Adrenal gland (tissue), 5 donors: ENCODE measurements at regions not wholly inside any gene's neighbourhood (a gene's known extent, or its start where the extent isn't known, plus 50 kb on each side); places are given as distances from the start of the nearest gene placed in this dataset.

ENCODE experiments used
- CTCF ChIP-seq, 6 experiments: fragments of 450-650 bp in 4 of 6; fragments of 200-600 bp in 2 of 6; sonication (generic) in 1 of 6; IDR thresholded peaks; 1 replicate in 5 of 6; 2 replicates in 1 of 6; pipeline versions ENCODE4 v1.5.1 to v1.8.0; 2016 to 2021; ENCODE audit warnings: antibody characterized with exemption in 6 of 6, mild to moderate bottlenecking in 2 of 6, moderate library complexity in 1 of 6
- POLR2A ChIP-seq, 2 donors: fragments of 450-650 bp; IDR thresholded peaks; one replicate each; pipeline ENCODE4 v1.6.1; 2017; ENCODE audit warnings: antibody characterized with exemption in 2 of 2, mild to moderate bottlenecking in 2 of 2, moderate library complexity in 1 of 2
- donor health status: DM: no; HTN: no; CAD: no.

- TF ChIP-seq CTCF (IDR thresholded peaks at IDR 0.05) (no peak), POLR2A (IDR thresholded peaks at IDR 0.05) (no peak)
Measured at GRCh38 chr5:91867799-91868198, 484.7 kb upstream of the ARRDC3 start.
